NCI-H226 (cell line): ENCODE measurements at regions not wholly inside any gene's neighbourhood (a gene's known extent, or its start where the extent isn't known, plus 50 kb on each side); places are given as distances from the start of the nearest gene placed in this dataset.

Experiments used
- DNase-seq: peaks from one replicate; pipeline ENCODE4 v3.0.0-alpha.2; 2015

- DNase-seq: no peak
Measured at GRCh38 chr6:95364016-95364604, 213.2 kb upstream of the MANEA start.

GRCh38 chr6:95365454-95365853 lies 211.9 kb upstream of the MANEA start:
- no peak for DNase-seq

DNA sequence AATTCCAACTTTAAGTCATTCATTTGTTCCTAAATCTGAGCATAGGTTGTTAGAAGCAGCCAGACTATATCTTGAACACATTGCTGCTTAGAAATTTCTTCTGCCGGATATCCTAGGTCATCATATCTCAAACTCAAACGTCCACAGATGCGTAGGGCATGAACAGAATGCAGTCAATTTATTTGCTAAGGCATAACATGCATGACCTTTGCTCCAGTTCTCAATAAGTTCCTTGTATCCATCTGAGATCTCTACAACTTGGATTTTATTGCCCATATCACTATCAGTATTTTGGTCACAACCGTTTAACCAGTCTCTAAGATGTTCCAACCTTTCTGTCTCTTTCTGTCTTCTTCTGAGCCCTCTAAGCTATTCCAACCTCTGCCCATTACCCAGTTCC lies 210.9 kb upstream of the MANEA start:
- no peak for DNase-seq

DNA sequence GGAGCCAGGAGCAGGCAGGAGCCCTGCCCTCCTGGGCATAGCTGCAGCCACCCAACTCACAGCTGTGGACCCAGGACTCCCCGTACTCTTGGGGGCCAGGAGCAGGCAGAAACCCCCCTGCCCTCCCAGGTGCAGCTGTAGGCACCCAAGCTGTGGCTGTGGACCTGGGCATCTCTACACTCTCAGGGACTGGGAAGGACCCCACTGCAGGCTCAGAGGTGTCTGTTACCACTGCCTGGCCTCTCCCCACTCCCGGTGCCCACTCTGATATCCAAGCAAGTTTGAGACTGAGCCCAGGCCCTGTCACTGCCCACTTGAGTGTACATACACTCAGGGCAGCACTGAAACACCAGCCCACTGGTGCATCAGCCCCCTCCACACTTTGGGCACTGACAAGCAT lies 193.5 kb upstream of the MANEA start:
- DNase-seq: no peak

DNA sequence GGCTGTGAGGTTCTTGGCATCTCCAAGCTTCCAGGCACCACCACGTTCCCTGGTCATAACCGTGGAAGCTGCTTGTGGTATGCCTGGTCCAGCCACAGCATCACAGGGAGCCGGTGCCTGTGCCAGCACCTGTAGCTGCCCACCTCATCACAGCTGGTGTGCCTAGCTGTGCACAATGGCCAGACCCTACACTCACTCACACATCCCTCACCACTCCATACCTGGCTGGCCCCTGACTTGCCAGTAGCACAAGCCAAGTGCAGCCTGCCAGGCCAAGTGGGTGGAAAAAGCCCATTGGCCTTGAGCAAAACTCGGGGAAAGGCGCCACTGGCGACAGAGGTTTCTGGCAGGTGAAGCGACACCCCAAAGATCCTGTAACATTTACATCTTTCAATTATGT lies 192.3 kb upstream of the MANEA start:
- no peak for DNase-seq

DNA sequence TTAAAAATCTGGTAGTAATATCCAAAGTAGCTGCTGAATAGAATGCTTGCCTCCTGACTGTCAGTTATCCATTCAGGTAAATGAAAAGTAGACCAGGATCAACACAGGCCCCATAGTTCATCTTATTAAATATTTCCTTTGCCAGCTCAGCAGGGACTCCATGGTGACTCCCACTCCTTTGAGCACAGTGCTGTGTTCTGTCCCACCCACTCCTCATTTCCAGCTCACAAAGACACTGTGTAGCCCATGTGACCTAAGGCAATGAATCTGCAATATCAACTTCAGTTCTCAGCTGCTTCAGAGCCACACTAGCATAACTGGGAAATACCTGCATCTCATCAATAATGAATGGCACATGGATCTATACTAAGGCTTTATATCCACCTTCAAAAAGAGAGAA lies 189.5 kb upstream of the MANEA start:
- DNase-seq: no peak

DNA sequence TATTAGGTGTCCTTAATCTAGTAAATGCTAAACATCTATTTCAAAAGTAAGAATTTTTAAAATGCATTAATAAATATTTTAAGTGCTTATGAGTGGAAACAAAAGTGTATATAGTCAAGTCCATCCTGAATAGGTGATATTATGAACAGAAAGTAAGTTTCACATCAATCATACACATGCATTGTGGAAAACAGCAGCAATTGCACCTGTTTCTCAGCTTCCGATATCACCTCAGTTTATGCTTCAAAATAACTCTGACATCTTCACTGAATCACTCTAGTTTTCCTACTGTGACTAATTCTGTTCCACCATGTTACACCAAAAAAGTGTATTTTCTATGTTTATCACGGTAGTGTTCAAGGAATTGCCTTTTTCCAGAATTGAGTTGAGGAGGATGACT lies 172.6 kb upstream of the MANEA start:
- DNase-seq: no peak

GRCh38 chr6:95408111-95408510 lies 169.2 kb upstream of the MANEA start:
- no peak for DNase-seq

DNA sequence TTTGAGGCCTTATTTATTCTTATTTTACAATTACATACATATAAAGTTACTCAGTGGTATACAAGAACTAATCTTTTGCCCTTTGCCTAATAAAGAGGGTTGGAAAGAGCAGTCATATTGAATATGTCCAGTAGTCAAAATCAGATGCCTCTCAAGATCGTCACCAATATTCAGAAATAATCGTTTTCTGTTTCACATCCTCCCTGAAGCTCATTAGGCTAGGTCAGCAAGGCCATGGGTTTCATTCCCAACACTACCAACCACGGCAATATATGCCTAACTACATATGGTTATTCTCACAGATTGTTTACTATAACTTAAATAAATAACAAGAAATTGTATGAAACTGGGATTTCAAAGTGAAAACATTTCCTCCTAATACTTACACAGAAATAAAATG lies 167.2 kb upstream of the MANEA start:
- DNase-seq: no peak

DNA sequence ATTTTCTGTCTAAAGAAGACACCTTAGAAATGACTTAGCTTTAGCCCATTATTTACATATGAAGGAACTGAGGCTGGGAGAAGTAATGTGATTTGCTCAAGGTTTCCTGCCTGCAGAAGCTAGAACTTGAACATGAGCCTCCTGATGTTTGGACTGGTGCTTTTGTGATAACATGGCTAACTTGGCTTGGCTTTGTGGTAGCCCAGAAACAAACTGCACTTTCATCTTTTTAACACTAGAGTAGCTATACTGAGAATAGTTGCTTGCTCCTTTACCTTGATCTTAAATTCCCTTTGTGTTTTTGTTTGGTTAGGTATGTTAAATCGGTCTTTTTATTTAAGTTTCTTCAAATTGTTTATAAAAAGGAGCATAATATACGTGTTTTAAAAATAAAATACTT lies 163.5 kb upstream of the MANEA start:
- DNase-seq: no peak

DNA sequence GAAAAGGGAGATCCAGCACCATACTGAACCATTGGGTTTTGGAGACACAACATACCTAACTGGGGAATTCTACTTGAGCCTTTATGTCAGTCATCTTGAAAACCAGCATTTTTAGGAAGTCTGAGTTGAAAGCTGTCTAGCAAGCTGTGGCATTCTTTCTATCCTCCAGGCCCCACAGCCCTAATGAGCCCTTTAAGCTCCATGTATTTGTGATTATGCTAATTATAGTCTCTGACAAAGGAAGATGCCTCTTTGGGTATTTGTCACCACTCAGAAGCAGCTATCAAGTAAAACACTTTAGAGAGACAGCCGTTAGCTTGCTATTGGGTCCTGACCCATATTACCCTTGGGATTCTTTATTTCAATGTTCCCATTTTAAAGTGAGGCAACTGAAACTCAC lies 159.5 kb upstream of the MANEA start:
- DNase-seq: no peak

DNA sequence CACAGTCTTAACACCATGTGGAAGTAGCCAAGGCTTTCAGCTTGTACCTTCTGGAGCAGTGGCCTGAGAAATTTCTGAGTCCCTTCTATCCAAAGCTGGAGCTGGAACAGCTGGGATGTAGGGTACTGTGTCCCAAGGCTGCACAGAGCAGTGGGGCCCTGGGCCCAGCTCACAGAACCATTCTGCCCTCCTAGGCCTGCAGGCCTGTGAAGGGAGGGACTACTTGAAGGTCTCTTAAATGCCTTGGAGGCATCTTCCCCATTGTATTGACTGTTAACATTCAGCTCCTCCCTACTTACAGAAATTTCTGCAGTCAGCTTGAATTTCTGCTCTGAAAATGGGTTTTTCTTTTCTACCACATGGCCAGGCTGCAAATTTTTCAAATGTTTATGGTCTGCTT lies 156.5 kb upstream of the MANEA start:
- no peak for DNase-seq

DNA sequence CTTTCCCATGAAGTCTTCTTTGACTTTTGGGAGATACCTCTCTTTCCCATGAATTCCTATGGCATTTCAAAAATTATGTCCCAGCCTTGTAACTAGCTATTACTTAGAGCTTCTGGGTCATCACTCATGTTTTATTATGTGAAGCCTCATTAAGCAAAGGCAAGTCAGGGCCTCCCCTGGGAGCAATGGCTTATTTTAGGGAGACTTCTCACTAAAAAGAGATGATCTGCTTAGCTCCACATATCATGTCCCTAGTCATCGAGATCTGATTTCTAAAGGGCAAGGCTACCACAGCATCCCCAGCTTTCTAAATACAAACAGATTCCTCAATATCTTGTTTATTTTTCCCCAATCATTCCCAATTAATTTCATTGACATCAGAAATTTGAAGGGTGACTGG lies 154.0 kb upstream of the MANEA start:
- DNase-seq: no peak

- no peak for DNase-seq
Measured at GRCh38 chr6:95431637-95432228, 145.6 kb upstream of the MANEA start.

- no peak for DNase-seq
Measured at GRCh38 chr6:95439741-95440140, 137.6 kb upstream of the MANEA start.

DNA sequence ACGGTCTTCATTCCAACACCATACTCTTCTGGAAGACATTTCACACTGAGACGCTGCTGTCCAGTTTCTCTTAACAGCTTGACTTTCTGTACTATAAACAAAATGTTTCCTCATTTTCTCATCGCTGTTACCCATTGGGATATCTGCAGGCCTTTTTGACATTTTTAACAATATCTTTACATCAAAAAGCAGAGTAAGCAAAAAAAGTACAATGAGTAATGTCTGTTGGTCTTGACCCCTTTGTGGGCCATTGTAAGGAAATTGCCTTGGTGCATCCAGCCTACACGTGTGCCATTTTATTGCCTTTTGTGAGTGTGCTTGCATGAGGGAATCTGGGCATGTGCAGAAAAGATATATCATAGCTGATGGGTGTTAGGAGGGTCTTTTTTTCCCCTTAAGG lies 129.1 kb upstream of the MANEA start:
- no peak for DNase-seq

DNA sequence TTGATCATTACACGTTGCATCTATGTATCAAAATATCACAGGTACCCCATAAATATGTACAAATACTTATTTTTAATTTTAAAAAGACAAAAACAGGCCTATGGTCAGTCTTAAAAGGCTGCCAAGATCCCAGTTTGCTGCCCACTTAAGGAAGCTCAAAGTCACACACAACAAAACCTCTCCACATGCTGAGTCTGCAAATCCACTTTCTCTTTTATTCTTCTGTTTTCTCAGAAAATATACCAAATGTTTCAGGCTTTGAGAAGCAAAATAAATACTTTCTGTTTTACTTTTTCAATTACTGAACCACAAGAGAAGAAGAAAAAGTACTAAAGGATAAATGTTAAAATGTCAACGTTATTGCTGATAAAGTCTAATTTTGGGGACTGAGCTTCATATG lies 107.8 kb upstream of the MANEA start:
- no peak for DNase-seq

GRCh38 chr6:95478941-95479340 lies 98.4 kb upstream of the MANEA start:
- DNase-seq: no peak

- DNase-seq: no peak
Measured at GRCh38 chr6:95487817-95488216, 89.5 kb upstream of the MANEA start.

- DNase-seq: no peak
Measured at GRCh38 chr6:95489185-95489863, 88.0 kb upstream of the MANEA start.

GRCh38 chr6:95496769-95497426 lies 80.4 kb upstream of the MANEA start:
- no peak for DNase-seq

DNA sequence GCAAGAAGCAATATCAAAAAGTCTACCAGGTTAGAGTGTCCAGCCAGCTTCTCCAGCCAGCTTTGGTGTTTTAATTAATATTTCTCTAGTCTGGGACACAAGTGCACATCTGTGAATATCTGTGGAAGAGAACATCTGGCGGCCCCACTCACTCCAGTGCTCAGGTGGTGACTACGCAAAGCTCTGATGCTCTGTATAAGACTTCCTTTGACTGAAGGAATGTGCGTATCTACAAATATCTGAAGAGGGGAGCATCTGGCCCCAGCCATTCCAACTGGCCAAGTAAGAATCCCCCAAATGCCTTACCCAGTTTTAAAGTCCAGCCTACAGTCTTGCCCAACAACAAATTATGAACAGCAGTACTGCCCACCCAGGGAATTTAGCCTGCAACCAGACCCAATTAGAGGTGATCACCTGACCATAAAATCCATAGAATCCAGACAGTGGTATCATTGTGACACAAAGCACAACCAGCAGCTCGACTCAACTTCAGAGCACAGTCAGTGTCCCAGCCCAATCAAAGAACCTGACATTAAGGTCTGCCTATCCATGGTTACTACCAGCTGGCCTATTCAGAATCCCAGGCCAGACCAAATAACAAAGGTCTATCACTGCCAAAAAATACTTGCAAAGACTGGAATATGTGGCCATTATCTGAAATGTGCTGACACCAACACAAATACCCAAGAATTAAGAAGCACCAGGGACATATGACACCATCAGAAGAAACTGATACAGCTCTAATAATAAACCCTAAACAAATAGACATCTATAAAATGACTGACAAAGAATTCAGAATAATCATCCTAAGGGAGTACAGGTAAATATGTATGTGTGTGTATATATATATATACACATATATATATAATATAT lies 76.1 kb upstream of the MANEA start:
- no peak for DNase-seq

GRCh38 chr6:95503568-95503967 lies 73.8 kb upstream of the MANEA start:
- DNase-seq: no peak
